H1 (cell line): ENCODE measurements at regions not wholly inside any gene's neighbourhood (a gene's known extent, or its start where the extent isn't known, plus 50 kb on each side); places are given as distances from the start of the nearest gene placed in this dataset.

Source experiments
- HDAC6 ChIP-seq: IDR thresholded peaks from one replicate; pipeline ENCODE4 v1.7.1; 2012; ENCODE audit warnings: low read depth, mild to moderate bottlenecking, inconsistent platforms, low read length, moderate library complexity
- SIRT6 ChIP-seq: IDR thresholded peaks from one replicate; pipeline ENCODE4 v1.7.1; 2012; ENCODE audit warnings: low read length, inconsistent platforms
- YY1 ChIP-seq: IDR thresholded peaks from 2 replicates; pipeline ENCODE4 v1.6.1; 2011; ENCODE audit warnings: low read depth, mild to moderate bottlenecking, low read length
- TF ChIP-seq, protein P1 (sequence below): fragments of 300-600 bp; sonication (generic); IDR thresholded peaks from 2 replicates; pipeline ENCODE4 v1.7.1; 2012; ENCODE audit warnings: low read length, moderate library complexity, mild to moderate bottlenecking, inconsistent platforms; ENCODE audit not compliant: insufficient replicate concordance
- TF ChIP-seq, protein P2 (sequence below): IDR thresholded peaks from 2 replicates; pipeline ENCODE4 v1.6.1; 2012; ENCODE audit warnings: inconsistent platforms

DNA sequence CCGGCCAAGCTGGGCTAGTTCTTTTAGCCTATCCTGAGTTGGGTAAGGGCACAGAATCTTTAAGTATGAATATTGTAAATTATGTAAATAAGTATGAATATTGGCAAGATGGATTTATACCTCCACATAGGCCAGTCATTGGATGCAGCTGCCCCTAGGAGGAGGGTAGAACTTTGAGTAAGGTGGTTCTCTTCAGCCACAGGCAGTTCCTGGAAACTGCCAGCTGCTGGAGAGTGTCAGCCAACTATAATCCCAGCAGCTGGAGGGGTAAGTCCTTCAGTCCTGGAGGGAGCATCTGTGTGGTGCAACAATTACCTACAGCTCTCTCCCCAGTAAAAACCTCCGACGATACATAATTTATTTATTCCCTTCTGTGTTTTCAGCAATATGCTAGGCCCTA lies 65.8 kb upstream of the TMPO start (continued):
- TF ChIP-seq, protein P1, sequence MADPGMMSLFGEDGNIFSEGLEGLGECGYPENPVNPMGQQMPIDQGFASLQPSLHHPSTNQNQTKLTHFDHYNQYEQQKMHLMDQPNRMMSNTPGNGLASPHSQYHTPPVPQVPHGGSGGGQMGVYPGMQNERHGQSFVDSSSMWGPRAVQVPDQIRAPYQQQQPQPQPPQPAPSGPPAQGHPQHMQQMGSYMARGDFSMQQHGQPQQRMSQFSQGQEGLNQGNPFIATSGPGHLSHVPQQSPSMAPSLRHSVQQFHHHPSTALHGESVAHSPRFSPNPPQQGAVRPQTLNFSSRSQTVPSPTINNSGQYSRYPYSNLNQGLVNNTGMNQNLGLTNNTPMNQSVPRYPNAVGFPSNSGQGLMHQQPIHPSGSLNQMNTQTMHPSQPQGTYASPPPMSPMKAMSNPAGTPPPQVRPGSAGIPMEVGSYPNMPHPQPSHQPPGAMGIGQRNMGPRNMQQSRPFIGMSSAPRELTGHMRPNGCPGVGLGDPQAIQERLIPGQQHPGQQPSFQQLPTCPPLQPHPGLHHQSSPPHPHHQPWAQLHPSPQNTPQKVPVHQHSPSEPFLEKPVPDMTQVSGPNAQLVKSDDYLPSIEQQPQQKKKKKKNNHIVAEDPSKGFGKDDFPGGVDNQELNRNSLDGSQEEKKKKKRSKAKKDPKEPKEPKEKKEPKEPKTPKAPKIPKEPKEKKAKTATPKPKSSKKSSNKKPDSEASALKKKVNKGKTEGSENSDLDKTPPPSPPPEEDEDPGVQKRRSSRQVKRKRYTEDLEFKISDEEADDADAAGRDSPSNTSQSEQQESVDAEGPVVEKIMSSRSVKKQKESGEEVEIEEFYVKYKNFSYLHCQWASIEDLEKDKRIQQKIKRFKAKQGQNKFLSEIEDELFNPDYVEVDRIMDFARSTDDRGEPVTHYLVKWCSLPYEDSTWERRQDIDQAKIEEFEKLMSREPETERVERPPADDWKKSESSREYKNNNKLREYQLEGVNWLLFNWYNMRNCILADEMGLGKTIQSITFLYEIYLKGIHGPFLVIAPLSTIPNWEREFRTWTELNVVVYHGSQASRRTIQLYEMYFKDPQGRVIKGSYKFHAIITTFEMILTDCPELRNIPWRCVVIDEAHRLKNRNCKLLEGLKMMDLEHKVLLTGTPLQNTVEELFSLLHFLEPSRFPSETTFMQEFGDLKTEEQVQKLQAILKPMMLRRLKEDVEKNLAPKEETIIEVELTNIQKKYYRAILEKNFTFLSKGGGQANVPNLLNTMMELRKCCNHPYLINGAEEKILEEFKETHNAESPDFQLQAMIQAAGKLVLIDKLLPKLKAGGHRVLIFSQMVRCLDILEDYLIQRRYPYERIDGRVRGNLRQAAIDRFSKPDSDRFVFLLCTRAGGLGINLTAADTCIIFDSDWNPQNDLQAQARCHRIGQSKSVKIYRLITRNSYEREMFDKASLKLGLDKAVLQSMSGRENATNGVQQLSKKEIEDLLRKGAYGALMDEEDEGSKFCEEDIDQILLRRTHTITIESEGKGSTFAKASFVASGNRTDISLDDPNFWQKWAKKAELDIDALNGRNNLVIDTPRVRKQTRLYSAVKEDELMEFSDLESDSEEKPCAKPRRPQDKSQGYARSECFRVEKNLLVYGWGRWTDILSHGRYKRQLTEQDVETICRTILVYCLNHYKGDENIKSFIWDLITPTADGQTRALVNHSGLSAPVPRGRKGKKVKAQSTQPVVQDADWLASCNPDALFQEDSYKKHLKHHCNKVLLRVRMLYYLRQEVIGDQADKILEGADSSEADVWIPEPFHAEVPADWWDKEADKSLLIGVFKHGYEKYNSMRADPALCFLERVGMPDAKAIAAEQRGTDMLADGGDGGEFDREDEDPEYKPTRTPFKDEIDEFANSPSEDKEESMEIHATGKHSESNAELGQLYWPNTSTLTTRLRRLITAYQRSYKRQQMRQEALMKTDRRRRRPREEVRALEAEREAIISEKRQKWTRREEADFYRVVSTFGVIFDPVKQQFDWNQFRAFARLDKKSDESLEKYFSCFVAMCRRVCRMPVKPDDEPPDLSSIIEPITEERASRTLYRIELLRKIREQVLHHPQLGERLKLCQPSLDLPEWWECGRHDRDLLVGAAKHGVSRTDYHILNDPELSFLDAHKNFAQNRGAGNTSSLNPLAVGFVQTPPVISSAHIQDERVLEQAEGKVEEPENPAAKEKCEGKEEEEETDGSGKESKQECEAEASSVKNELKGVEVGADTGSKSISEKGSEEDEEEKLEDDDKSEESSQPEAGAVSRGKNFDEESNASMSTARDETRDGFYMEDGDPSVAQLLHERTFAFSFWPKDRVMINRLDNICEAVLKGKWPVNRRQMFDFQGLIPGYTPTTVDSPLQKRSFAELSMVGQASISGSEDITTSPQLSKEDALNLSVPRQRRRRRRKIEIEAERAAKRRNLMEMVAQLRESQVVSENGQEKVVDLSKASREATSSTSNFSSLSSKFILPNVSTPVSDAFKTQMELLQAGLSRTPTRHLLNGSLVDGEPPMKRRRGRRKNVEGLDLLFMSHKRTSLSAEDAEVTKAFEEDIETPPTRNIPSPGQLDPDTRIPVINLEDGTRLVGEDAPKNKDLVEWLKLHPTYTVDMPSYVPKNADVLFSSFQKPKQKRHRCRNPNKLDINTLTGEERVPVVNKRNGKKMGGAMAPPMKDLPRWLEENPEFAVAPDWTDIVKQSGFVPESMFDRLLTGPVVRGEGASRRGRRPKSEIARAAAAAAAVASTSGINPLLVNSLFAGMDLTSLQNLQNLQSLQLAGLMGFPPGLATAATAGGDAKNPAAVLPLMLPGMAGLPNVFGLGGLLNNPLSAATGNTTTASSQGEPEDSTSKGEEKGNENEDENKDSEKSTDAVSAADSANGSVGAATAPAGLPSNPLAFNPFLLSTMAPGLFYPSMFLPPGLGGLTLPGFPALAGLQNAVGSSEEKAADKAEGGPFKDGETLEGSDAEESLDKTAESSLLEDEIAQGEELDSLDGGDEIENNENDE, result no peak
- TF ChIP-seq, protein P2, sequence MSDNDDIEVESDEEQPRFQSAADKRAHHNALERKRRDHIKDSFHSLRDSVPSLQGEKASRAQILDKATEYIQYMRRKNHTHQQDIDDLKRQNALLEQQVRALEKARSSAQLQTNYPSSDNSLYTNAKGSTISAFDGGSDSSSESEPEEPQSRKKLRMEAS, result no peak
- TF ChIP-seq SIRT6, result no peak
- TF ChIP-seq HDAC6, result no peak
- TF ChIP-seq YY1, result no peak
- TF ChIP-seq, all 59 proteins: peak for 0
